ENCODE measurements at regions not wholly inside any gene's neighbourhood (a gene's known extent, or its start where the extent isn't known, plus 50 kb on each side); places are given as distances from the start of the nearest gene placed in this dataset.

DNA sequence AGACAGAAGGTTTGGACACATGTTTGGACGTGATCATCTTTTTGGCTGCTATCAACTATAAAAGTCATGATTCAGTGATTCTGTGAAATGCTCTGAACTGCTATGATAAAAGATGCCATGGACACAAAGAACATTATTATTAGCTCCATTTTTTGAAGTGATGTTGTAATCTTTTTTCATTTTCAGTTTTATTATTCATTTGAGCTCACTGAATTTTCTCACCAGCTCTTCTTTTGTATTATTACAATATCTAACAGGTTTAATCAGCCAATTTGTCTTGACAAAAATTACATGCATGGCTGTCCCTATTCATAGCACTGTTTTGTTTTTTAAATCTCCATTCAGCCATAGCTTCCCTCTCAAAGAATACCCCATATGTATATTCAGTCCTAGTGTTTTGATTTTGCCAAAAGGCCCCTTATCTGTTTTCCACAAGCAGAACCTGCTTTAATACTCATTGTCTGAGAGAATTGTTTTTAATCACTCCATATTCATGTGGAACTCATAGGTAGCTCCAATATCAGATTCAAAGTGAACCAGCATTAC, 314.0 kb upstream of the FAM98A start:
- CTCF ChIA-PET = no interaction called here
- no peak for TF ChIP-seq EZH2 (IDR thresholded peaks at IDR 0.05; ENCODE audit: low read depth)
- TF ChIP-seq, protein P1, sequence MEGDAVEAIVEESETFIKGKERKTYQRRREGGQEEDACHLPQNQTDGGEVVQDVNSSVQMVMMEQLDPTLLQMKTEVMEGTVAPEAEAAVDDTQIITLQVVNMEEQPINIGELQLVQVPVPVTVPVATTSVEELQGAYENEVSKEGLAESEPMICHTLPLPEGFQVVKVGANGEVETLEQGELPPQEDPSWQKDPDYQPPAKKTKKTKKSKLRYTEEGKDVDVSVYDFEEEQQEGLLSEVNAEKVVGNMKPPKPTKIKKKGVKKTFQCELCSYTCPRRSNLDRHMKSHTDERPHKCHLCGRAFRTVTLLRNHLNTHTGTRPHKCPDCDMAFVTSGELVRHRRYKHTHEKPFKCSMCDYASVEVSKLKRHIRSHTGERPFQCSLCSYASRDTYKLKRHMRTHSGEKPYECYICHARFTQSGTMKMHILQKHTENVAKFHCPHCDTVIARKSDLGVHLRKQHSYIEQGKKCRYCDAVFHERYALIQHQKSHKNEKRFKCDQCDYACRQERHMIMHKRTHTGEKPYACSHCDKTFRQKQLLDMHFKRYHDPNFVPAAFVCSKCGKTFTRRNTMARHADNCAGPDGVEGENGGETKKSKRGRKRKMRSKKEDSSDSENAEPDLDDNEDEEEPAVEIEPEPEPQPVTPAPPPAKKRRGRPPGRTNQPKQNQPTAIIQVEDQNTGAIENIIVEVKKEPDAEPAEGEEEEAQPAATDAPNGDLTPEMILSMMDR (conservative IDR thresholded peaks at IDR 0.05) = no peak
- H3K4me3 ChIP-seq = no peak overlapping the region

DNA sequence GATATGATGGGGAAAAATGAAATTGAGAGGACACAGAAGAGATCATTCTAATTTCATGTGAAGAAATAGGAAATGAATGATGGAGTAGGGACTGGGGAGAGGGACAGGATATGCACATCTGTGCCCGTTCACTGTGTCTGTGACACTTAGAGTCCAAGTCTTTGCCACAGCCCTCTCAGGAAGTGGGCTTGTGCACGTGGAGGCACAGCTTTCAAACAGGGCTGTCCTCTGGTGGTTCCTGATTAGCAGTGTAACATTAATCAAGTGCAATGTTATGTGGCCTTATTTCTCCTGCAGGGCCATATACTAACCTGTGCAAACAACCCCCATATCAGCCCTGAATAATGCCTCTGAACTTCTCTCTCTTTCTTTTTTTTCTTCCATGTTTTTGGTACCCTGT, 312.2 kb upstream of the FAM98A start:
- Histone ChIP-seq H4K20me1 (ENCODE audit: insufficient read depth) (no peaks in the 10 kb centered on the region), H2AFZ (no peak overlapping the region), H3K4me2 (no peak overlapping the region), H3K79me2 (ENCODE audit: low read depth) (no peaks in the 10 kb centered on the region), H3K27me3 (ENCODE audit: insufficient read depth, low read depth) (no peaks in the 10 kb centered on the region; the same call in 1 of the 2 replicates), H3K9me3 (ENCODE audit: insufficient read depth, low read depth) (peaks cover 2% of the 10 kb centered on the region; the same call in 1 of the 2 replicates), H3F3A (ENCODE audit: insufficient read depth, low read depth) (no peaks in the 10 kb centered on the region), H3K4me1 (replicated peaks; ENCODE audit: insufficient read depth) (no peaks in the 10 kb centered on the region), H3K27ac (no peak overlapping the region), H3K36me3 (ENCODE audit: low read depth) (no peaks in the 10 kb centered on the region), H3K9me2 (ENCODE audit: insufficient read depth) (no peaks in the 10 kb centered on the region), H3K4me3 (no peak overlapping the region)
- intact Hi-C loops (cut with micrococcal nuclease; ENCODE audit: unreplicated experiment) = no loop called here
- no peak for DNase-seq
- ChIA-PET CTCF (no interaction called here), POLR2A (ENCODE audit: unreplicated experiment) (no interaction called here)
- TF ChIP-seq EZH2 (IDR thresholded peaks at IDR 0.05; ENCODE audit: low read depth) = no peak
- TF ChIP-seq, protein P1 (conservative IDR thresholded peaks at IDR 0.05) = no peak
- no TSS peak for BruUV-seq (replicated peaks)

More for the DNA sequence above, 314.0 kb upstream of the FAM98A start:
- Histone ChIP-seq H3K36me3 (ENCODE audit: low read depth) (no peaks in the 10 kb centered on the region), H3F3A (ENCODE audit: insufficient read depth, low read depth) (no peaks in the 10 kb centered on the region), H3K9me3 (ENCODE audit: insufficient read depth, low read depth) (peaks cover 2% of the 10 kb centered on the region; the same call in 1 of the 2 replicates), H2AFZ (no peak overlapping the region), H3K9me2 (ENCODE audit: insufficient read depth) (no peaks in the 10 kb centered on the region), H4K20me1 (ENCODE audit: insufficient read depth) (no peaks in the 10 kb centered on the region), H3K27ac (no peak overlapping the region), H3K79me2 (ENCODE audit: low read depth) (no peaks in the 10 kb centered on the region), H3K27me3 (ENCODE audit: insufficient read depth, low read depth) (peaks cover 2% of the 10 kb centered on the region; the same call in 1 of the 2 replicates), H3K4me1 (replicated peaks; ENCODE audit: insufficient read depth) (no peaks in the 10 kb centered on the region), H3K4me2 (no peak overlapping the region)
- intact Hi-C loops (cut with micrococcal nuclease; ENCODE audit: unreplicated experiment) = no loop called here
- no peak for DNase-seq
- BruUV-seq (replicated peaks) = no TSS peak
- POLR2A ChIA-PET (ENCODE audit: unreplicated experiment) = no interaction called here

DNA sequence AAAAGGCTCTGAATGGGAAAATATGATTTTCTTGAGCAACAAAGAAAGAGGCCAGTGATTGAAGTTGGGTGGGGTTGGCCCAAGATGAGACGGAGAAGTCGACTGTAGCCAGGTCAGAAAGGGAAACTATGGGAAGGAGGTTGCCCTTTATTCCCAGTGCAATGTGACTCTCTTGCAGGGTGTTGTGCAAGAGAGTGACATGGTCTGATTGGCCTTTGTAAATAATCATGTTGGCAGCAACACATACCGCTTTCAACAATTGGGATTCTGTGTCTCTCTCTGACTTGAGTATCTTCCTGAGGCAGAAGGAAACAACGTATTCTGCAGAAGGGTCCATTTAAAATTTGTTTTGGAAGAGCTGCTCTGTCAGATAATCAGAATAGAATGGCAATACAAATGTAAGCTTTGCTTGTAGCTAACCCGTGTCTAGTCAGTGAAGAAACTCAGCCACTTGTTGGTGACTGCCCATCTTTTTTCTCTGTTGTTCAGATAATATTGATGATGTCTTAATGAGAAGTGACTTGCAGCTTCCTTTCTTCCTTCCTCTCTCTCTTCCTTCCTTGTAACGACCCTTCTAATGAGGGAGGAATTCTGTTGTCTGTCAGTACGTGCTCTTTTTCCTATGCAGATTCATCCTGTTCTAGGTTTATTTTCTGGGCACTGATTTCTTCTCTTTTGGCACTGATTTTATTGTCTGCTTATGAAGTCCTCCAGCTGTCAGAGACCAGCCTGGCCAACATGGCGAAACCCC, 311.0 kb upstream of the FAM98A start:
- peaks cover 2% of the 10 kb centered on the region; the same call in 1 of the 2 replicates for H3K9me3 ChIP-seq (ENCODE audit: insufficient read depth, low read depth)
- TF ChIP-seq, protein P1 (conservative IDR thresholded peaks at IDR 0.05) = no peak
- no peak for TF ChIP-seq EZH2 (IDR thresholded peaks at IDR 0.05; ENCODE audit: low read depth)
- no peak overlapping the region for H3K4me2 ChIP-seq
- BruUV-seq (replicated peaks) = no TSS peak
- no peak overlapping the region for H3K4me3 ChIP-seq
- intact Hi-C loops (cut with micrococcal nuclease; ENCODE audit: unreplicated experiment) = no loop called here
- no peak overlapping the region for H2AFZ ChIP-seq
- ChIA-PET CTCF (no interaction called here), POLR2A (ENCODE audit: unreplicated experiment) (no interaction called here)
- H3K79me2 ChIP-seq (ENCODE audit: low read depth) = no peaks in the 10 kb centered on the region
- no peaks in the 10 kb centered on the region for H3K9me2 ChIP-seq (ENCODE audit: insufficient read depth)
- no peaks in the 10 kb centered on the region for H3K4me1 ChIP-seq (replicated peaks; ENCODE audit: insufficient read depth)
- no peak for DNase-seq
- no peak overlapping the region for H3K27ac ChIP-seq
- H4K20me1 ChIP-seq (ENCODE audit: insufficient read depth) = no peaks in the 10 kb centered on the region
- H3F3A ChIP-seq (ENCODE audit: insufficient read depth, low read depth) = no peaks in the 10 kb centered on the region
- H3K27me3 ChIP-seq (ENCODE audit: insufficient read depth, low read depth) = peaks cover 4% of the 10 kb centered on the region
- H3K36me3 ChIP-seq (ENCODE audit: low read depth) = no peaks in the 10 kb centered on the region

All from PC-9 (cell line).